Endodermal cell (in vitro differentiated cells): ENCODE measurements at regions not wholly inside any gene's neighbourhood (a gene's known extent, or its start where the extent isn't known, plus 50 kb on each side); places are given as distances from the start of the nearest gene placed in this dataset.
A peak's percentile ranks its signal among the peaks of the same experiment; 100 is the strongest.

Experiments
- DNase-seq: peaks from one replicate; pipeline ENCODE4 v3.0.0-alpha.2; 2017
- H3K27ac ChIP-seq: 2 replicates; pipeline ENCODE4 v1.5.1; 2013; ENCODE audit warnings: mild to moderate bottlenecking, low read depth, low read length, moderate library complexity
- H3K27me3 ChIP-seq: 2 replicates; pipeline ENCODE4 v1.6.1; 2013; ENCODE audit warnings: mild to moderate bottlenecking, low read length, moderate library complexity; ENCODE audit not compliant: insufficient read depth, control insufficient read depth, poor library complexity, severe bottlenecking
- H3K36me3 ChIP-seq: 2 replicates; pipeline ENCODE4 v1.7.0; 2013; ENCODE audit warnings: mild to moderate bottlenecking, low read length, moderate library complexity; ENCODE audit not compliant: control insufficient read depth, insufficient read depth
- H3K4me1 ChIP-seq: one replicate; pipeline ENCODE4 v1.7.0; 2013; ENCODE audit warnings: low read length; ENCODE audit not compliant: control insufficient read depth, insufficient read depth
- H3K4me3 ChIP-seq: 2 replicates; pipeline ENCODE4 v1.5.1; 2013; ENCODE audit warnings: mild to moderate bottlenecking, low read length, moderate library complexity
- H3K9ac ChIP-seq: 2 replicates; pipeline ENCODE4 v1.6.1; 2013; ENCODE audit warnings: mild to moderate bottlenecking, low read length, moderate library complexity; ENCODE audit not compliant: poor library complexity, severe bottlenecking; ENCODE audit errors: extremely low read depth
- H3K9me3 ChIP-seq: 2 replicates; pipeline ENCODE4 v1.6.1; 2013; ENCODE audit warnings: mild to moderate bottlenecking, low read length, moderate library complexity; ENCODE audit not compliant: control insufficient read depth
- H3K27ac Mint-ChIP-seq: 2 replicates; pipeline ENCODE4 v1.8.0; 2020; ENCODE audit warnings: mixed read lengths
- H3K27me3 Mint-ChIP-seq: 2 replicates; pipeline ENCODE4 v1.8.0; 2021; ENCODE audit warnings: mild to moderate bottlenecking, mixed read lengths; ENCODE audit not compliant: insufficient read depth
- H3K36me3 Mint-ChIP-seq: 2 replicates; pipeline ENCODE4 v1.8.0; 2020; ENCODE audit warnings: low read depth, mixed read lengths
- H3K4me1 Mint-ChIP-seq: 2 replicates; pipeline ENCODE4 v1.8.0; 2020; ENCODE audit warnings: mixed read lengths
- H3K4me3 Mint-ChIP-seq: 2 replicates; pipeline ENCODE4 v1.8.0; 2020; ENCODE audit warnings: mild to moderate bottlenecking, moderate library complexity, mixed read lengths
- H3K9me3 Mint-ChIP-seq: 2 replicates; pipeline ENCODE4 v1.8.0; 2020; ENCODE audit warnings: mild to moderate bottlenecking, mixed read lengths
- CTCF ChIP-seq: fragments of 200-600 bp; sonication (generic); conservative IDR thresholded peaks from 2 replicates; pipeline ENCODE4 v1.5.0; 2021; ENCODE audit warnings: antibody characterized with exemption, mild to moderate bottlenecking
- WGBS, 2 experiments: methylation state at CpG; one replicate each; pipeline versions ENCODE4 v1.1.5 to v1.1.7; 2013; ENCODE audit warnings: missing lambda C conversion rate in 2 of 2, mixed read lengths in 1 of 2; ENCODE audit not compliant: insufficient coverage in 1 of 2, insufficient read length in 1 of 2; 5-methylcytosine and 5-hydroxymethylcytosine counted together

- Histone ChIP-seq H3K9me3 (peaks cover 20% of the 10 kb centered on the region), H3K4me3 (no peak overlapping the region), H3K27me3 (no peaks in the 10 kb centered on the region), H3K36me3 (no peaks in the 10 kb centered on the region), H3K27ac (no peak overlapping the region), H3K9ac (no peak overlapping the region), H3K4me1 (peaks cover 6% of the 10 kb centered on the region)
- Mint-ChIP-seq H3K27me3 (peaks cover 12% of the 10 kb centered on the region), H3K36me3 (peaks cover 6% of the 10 kb centered on the region), H3K4me1 (peaks cover 12% of the 10 kb centered on the region), H3K27ac (no peak overlapping the region), H3K9me3 (peaks cover 26% of the 10 kb centered on the region), H3K4me3 (no peak overlapping the region)
- TF ChIP-seq CTCF = no peak
- WGBS, 2 experiments = 100% methylated on average over 1 of the region's 1 CpG; no CpG with 5 or more reads in 1 of the 2 experiments
- DNase-seq = no peak
Measured at GRCh38 chr1:175245324-175245723, 52.7 kb upstream of the KIAA0040 start.

GRCh38 chr1:175244206-175244605 lies 51.6 kb upstream of the KIAA0040 start:
- Mint-ChIP-seq H3K4me3 (no peak overlapping the region), H3K4me1 (peaks cover 1% of the 10 kb centered on the region), H3K36me3 (peaks cover 6% of the 10 kb centered on the region), H3K27me3 (peaks cover 12% of the 10 kb centered on the region), H3K9me3 (peaks cover 26% of the 10 kb centered on the region), H3K27ac (no peak overlapping the region)
- Histone ChIP-seq H3K4me3 (peak overlapping the region; percentile 17), H3K4me1 (no peaks in the 10 kb centered on the region), H3K27me3 (no peaks in the 10 kb centered on the region), H3K36me3 (no peaks in the 10 kb centered on the region), H3K27ac (no peak overlapping the region), H3K9me3 (peaks cover 20% of the 10 kb centered on the region), H3K9ac (no peak overlapping the region)
- WGBS, 2 experiments = 89 to 97% methylated on average over 1 of the region's 1 CpG
- no peak for DNase-seq
- TF ChIP-seq CTCF = no peak
